Esophagus mucosa (tissue), 1 donor: ENCODE measurements at regions not wholly inside any gene's neighbourhood (a gene's known extent, or its start where the extent isn't known, plus 50 kb on each side); places are given as distances from the start of the nearest gene placed in this dataset.

ENCODE experiments used
- ATAC-seq: fragments of 200-7000 bp; cut with Tn5 transposase; one replicate; pipeline ENCODE4 v1.9.1; 2020
- donor health status: DM: yes; HTN: yes; CAD: no.

- ATAC-seq, result no peak
Observed at GRCh38 chr4:14863418-14864364, 138.6 kb upstream of the CPEB2 start.

GRCh38 chr4:14864365-14865030 lies 137.8 kb upstream of the CPEB2 start:
- ATAC-seq, result no peak

- ATAC-seq, result no peak
Observed at GRCh38 chr4:14865031-14865366, 137.3 kb upstream of the CPEB2 start.

GRCh38 chr4:14865804-14866203 lies 136.5 kb upstream of the CPEB2 start:
- peak; percentile 95 for ATAC-seq

GRCh38 chr4:14867847-14868246 lies 134.4 kb upstream of the CPEB2 start:
- ATAC-seq, result no peak

- ATAC-seq, result no peak
Observed at GRCh38 chr4:14868426-14869395, 133.6 kb upstream of the CPEB2 start.

GRCh38 chr4:14871676-14872430 lies 130.4 kb upstream of the CPEB2 start:
- peak; percentile 60 for ATAC-seq

- no peak for ATAC-seq
Observed at GRCh38 chr4:14874990-14875389, 127.3 kb upstream of the CPEB2 start.

- peak; percentile 56 for ATAC-seq
Observed at GRCh38 chr4:14877246-14878225, 124.7 kb upstream of the CPEB2 start.

GRCh38 chr4:14878681-14879080 lies 123.6 kb upstream of the CPEB2 start:
- no peak for ATAC-seq

- ATAC-seq, result peak; percentile 80
Observed at GRCh38 chr4:14879683-14880082, 122.6 kb upstream of the CPEB2 start.

- ATAC-seq, result peak; percentile 34
Observed at GRCh38 chr4:14880805-14881204, 121.5 kb upstream of the CPEB2 start.

- no peak for ATAC-seq
Observed at GRCh38 chr4:14883166-14883565, 119.1 kb upstream of the CPEB2 start.

GRCh38 chr4:14883661-14884060 lies 118.6 kb upstream of the CPEB2 start:
- ATAC-seq, result no peak

GRCh38 chr4:14887842-14888433 lies 114.3 kb upstream of the CPEB2 start:
- ATAC-seq, result no peak

GRCh38 chr4:14888790-14889572 lies 113.3 kb upstream of the CPEB2 start:
- ATAC-seq, result peak; percentile 97

- ATAC-seq, result no peak
Observed at GRCh38 chr4:14892563-14892962, 109.7 kb upstream of the CPEB2 start.

GRCh38 chr4:14893713-14894112 lies 108.6 kb upstream of the CPEB2 start:
- peak; percentile 83 for ATAC-seq
